ENCODE measurements at regions not wholly inside any gene's neighbourhood (a gene's known extent, or its start where the extent isn't known, plus 50 kb on each side); places are given as distances from the start of the nearest gene placed in this dataset.

GRCh38 chr4:67038228-67038566, 507.1 kb downstream of the CENPC start:
- no peak overlapping the region for H3K27ac ChIP-seq (replicated peaks)

GRCh38 chr4:67037504-67038227, 507.6 kb downstream of the CENPC start:
- TF ChIP-seq, protein P1, sequence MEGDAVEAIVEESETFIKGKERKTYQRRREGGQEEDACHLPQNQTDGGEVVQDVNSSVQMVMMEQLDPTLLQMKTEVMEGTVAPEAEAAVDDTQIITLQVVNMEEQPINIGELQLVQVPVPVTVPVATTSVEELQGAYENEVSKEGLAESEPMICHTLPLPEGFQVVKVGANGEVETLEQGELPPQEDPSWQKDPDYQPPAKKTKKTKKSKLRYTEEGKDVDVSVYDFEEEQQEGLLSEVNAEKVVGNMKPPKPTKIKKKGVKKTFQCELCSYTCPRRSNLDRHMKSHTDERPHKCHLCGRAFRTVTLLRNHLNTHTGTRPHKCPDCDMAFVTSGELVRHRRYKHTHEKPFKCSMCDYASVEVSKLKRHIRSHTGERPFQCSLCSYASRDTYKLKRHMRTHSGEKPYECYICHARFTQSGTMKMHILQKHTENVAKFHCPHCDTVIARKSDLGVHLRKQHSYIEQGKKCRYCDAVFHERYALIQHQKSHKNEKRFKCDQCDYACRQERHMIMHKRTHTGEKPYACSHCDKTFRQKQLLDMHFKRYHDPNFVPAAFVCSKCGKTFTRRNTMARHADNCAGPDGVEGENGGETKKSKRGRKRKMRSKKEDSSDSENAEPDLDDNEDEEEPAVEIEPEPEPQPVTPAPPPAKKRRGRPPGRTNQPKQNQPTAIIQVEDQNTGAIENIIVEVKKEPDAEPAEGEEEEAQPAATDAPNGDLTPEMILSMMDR (IDR thresholded peaks at IDR 0.05; ENCODE audit: insufficient read depth, low read length), result no peak
- TF ChIP-seq SPI1 (IDR thresholded peaks at IDR 0.05; ENCODE audit: borderline replicate concordance, low read depth) (no peak), GABPA (IDR thresholded peaks at IDR 0.05; ENCODE audit: low read depth) (no peak), POLR2AphosphoS5 (IDR thresholded peaks at IDR 0.05; ENCODE audit: low read depth) (no peak)
- TF ChIP-seq, protein P2, sequence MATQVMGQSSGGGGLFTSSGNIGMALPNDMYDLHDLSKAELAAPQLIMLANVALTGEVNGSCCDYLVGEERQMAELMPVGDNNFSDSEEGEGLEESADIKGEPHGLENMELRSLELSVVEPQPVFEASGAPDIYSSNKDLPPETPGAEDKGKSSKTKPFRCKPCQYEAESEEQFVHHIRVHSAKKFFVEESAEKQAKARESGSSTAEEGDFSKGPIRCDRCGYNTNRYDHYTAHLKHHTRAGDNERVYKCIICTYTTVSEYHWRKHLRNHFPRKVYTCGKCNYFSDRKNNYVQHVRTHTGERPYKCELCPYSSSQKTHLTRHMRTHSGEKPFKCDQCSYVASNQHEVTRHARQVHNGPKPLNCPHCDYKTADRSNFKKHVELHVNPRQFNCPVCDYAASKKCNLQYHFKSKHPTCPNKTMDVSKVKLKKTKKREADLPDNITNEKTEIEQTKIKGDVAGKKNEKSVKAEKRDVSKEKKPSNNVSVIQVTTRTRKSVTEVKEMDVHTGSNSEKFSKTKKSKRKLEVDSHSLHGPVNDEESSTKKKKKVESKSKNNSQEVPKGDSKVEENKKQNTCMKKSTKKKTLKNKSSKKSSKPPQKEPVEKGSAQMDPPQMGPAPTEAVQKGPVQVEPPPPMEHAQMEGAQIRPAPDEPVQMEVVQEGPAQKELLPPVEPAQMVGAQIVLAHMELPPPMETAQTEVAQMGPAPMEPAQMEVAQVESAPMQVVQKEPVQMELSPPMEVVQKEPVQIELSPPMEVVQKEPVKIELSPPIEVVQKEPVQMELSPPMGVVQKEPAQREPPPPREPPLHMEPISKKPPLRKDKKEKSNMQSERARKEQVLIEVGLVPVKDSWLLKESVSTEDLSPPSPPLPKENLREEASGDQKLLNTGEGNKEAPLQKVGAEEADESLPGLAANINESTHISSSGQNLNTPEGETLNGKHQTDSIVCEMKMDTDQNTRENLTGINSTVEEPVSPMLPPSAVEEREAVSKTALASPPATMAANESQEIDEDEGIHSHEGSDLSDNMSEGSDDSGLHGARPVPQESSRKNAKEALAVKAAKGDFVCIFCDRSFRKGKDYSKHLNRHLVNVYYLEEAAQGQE (IDR thresholded peaks at IDR 0.05; ENCODE audit: insufficient replicate concordance, low read depth), result no peak
- Histone ChIP-seq H3K4me3 (replicated peaks; ENCODE audit: insufficient read depth, low read length) (no peak overlapping the region), H3K27me3 (ENCODE audit: insufficient read depth, poor library complexity, severe bottlenecking) (no peaks in the 10 kb centered on the region), H3K27ac (replicated peaks) (no peak overlapping the region)
- no peak for DNase-seq (ENCODE audit: low read depth in 1 of 2, low spot score in 1 of 2)

More at GRCh38 chr4:67038228-67038566, 507.1 kb downstream of the CENPC start:
- H3K27me3 ChIP-seq (ENCODE audit: insufficient read depth, poor library complexity, severe bottlenecking), result no peaks in the 10 kb centered on the region
- no peak overlapping the region for H3K4me3 ChIP-seq (replicated peaks; ENCODE audit: insufficient read depth, low read length)
- TF ChIP-seq POLR2AphosphoS5 (IDR thresholded peaks at IDR 0.05; ENCODE audit: low read depth) (no peak), GABPA (IDR thresholded peaks at IDR 0.05; ENCODE audit: low read depth) (no peak), SPI1 (IDR thresholded peaks at IDR 0.05; ENCODE audit: borderline replicate concordance, low read depth) (no peak)
- TF ChIP-seq, protein P1 (IDR thresholded peaks at IDR 0.05; ENCODE audit: insufficient read depth, low read length), result no peak
- TF ChIP-seq, protein P2 (IDR thresholded peaks at IDR 0.05; ENCODE audit: insufficient replicate concordance, low read depth), result no peak
- no peak for DNase-seq (ENCODE audit: low read depth in 1 of 2, low spot score in 1 of 2)

DNA sequence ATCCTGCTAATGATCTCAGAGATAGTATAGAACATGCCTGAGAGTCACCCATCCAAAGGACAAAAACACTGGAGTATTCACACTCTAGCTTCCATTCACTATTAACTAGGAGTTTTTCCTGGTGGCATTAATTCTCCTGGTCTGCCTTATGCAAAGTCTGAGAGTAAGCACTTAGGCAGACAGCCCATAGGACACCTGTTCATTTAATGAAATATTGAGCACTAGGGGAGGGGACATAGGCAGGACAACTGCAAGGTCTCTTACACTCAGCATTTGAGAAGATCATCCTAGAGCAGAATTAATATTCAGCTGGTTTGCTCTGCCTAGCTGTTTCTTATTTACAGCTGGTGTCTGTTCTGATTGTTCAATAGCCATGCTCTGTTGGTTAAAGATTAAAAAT, 508.5 kb downstream of the CENPC start:
- no peak for DNase-seq (ENCODE audit: low read depth in 1 of 2, low spot score in 1 of 2)
- TF ChIP-seq SPI1 (IDR thresholded peaks at IDR 0.05; ENCODE audit: borderline replicate concordance, low read depth) (no peak), GABPA (IDR thresholded peaks at IDR 0.05; ENCODE audit: low read depth) (no peak), POLR2AphosphoS5 (IDR thresholded peaks at IDR 0.05; ENCODE audit: low read depth) (no peak)
- TF ChIP-seq, protein P1 (IDR thresholded peaks at IDR 0.05; ENCODE audit: insufficient read depth, low read length), result no peak
- TF ChIP-seq, protein P2 (IDR thresholded peaks at IDR 0.05; ENCODE audit: insufficient replicate concordance, low read depth), result no peak
- H3K4me3 ChIP-seq (replicated peaks; ENCODE audit: insufficient read depth, low read length), result no peak overlapping the region
- no peak overlapping the region for H3K27ac ChIP-seq (replicated peaks)
- H3K27me3 ChIP-seq (ENCODE audit: insufficient read depth, poor library complexity, severe bottlenecking), result no peaks in the 10 kb centered on the region

Data from HL-60 (cell line).